Stimulated activated CD4-positive, alpha-beta T cell treated with anti-CD3 and anti-CD28 coated beads, Interleukin-1b, Interleukin-23, amount 100 ng/mL, for 4 hours (primary cell): ENCODE measurements at regions not wholly inside any gene's neighbourhood (a gene's known extent, or its start where the extent isn't known, plus 50 kb on each side); places are given as distances from the start of the nearest gene placed in this dataset.

ENCODE experiments used
- DNase-seq, 2 donors: peaks; one replicate each; pipeline ENCODE4 v3.0.0-alpha.2; 2020; ENCODE audit warnings: low read depth in 2 of 2

DNA sequence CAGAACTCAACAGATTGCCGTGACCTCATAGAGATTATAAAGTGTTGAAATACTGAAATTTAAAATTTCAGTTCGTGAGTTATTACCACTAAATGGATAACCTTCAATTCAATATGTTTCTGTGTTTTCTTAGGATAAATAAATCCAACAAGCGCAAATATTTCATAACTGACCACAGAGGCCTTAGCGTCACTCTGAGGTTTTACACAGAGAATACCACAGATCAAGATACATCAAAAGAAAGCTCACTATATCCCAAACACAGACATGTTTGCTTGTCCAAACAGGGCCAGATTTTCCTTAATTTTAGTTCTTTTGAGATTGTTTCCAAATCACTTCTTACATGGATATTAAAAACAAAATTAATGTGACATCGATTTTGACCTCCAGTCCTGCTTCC lies 235.8 kb downstream of the EFNB2 start:
- DNase-seq: no peak

GRCh38 chr13:106297283-106297682 lies 238.2 kb downstream of the EFNB2 start:
- DNase-seq: no peak

DNA sequence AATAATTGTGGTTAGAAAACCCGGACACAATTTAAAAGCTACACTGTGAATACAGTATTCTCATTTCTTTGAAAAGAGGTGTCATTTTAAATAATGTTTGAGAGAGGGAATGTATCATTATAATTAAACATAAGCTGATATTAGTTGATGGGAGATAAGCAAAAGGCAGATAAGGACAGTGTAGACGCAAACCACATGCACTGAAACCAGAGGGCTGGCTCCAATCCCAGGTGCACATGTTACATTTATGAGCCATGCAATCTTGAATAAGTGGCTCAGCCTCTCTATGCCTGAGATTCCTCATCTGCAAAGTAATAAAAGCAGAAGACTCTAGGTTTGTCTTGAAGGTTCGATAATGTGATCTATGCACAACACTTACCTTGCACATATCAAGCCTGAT lies 238.7 kb downstream of the EFNB2 start:
- DNase-seq: no peak

GRCh38 chr13:106295971-106296370 lies 239.5 kb downstream of the EFNB2 start:
- DNase-seq: no peak

DNA sequence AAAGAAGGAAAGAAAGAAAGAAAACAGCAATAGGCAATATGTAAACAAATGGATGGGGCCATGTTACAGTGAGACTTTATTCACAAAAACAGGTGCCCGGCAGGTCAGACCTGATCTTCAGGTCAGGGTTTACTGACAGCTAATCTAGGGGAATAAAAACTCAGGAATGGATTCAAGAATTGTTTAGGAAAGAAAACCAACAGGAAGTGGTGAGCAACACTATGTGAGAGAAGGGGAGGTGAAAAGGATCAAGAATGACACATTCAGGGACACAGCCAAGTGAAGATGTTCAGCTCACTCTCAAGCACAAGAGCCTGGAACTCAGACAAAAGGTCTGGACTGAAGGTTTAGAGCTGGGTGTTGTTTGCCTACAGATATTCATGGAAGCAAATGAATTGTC lies 244.5 kb downstream of the EFNB2 start:
- DNase-seq: no peak

GRCh38 chr13:106287351-106287750 lies 248.1 kb downstream of the EFNB2 start:
- no peak for DNase-seq

DNA sequence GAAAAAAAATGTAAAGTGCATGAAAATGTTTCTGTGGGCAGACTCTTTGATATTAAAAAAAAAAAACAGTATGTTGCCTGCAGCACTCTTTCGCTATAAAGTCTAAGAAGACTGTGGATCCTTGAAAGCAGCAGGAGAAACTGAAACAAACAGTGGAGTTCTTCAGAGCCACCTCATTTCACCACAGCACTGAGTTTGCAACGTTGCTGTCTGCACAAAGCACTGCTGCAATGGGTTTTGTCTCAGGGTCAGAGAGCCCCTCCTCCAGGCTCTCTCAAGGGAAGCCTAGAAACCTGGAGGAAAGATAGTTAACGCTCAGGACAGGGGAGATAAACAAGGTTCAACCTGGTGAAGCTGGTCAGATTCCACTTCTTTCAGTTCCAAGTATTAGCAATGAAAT lies 248.7 kb downstream of the EFNB2 start:
- DNase-seq: no peak

GRCh38 chr13:106284358-106284757 lies 251.1 kb downstream of the EFNB2 start:
- DNase-seq: no peak

DNA sequence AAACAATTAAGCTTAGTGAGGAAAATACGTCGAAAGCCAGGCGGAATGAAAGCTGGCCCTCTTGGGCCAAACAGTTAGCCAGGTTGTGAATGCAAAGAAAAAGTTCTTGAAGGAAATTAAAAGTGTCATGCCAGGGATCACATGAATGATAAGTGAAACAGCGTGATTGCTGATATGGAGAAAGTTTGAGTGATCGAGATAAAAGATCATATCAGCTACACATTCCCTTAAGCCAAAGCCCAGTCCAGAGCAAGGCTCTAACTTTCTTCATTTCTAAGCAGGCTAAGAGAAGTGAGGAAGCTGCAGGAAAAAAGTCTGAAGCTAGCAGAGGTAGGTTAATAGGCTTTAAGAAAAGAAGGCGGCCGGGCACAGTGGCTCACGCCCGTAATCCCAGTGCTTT lies 254.0 kb downstream of the EFNB2 start:
- DNase-seq: no peak

DNA sequence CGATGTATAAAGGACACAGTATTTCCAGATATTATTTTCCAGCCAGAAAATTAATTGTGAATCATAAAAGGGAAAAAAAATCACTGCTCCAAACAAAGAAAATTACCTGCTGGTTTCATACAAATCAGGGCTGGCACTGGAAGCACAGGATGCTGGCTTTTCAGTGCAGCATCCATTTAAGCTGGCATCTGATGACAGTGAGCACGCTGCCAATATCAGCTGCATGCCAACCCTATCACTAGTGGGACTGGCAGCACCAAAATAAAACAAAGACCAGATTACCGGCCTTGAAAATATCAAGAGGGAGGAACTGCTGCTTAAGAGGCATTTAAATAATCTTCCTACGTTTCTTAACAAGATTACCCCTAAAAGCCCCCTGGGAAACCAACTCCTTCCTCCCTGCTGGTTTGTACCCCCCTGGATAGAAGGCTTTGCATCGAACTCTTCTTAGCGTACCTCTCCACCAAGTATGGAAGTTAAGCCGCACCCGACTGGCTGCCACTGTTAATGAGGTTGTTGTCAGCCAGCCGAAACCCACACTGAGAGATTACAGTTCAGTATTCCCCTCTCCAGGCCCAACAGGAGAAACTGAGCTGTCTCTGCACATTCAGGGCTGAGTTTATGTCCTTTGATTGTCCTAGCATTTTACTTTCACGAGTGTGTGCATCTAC lies 257.8 kb downstream of the EFNB2 start:
- no peak for DNase-seq

DNA sequence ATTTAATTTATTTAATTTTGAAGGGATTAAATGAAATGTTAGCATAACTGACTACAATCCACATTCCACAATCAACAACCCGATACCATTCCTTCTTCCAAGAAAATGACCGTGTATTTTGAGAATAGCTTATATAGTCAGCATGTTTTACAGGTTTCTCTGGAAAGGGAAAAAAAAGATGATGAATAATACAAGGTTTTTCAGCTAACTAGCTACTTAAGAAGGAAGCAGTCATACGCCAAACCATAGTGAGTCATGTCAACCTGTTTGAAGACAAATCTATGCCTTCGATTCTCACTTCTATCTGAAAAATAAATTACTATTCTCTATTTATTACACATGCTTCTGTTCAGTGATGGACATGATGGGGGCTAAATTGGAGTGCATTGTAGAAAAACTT lies 258.6 kb downstream of the EFNB2 start:
- DNase-seq: no peak

- DNase-seq: no peak
Measured at GRCh38 chr13:106275446-106276032, 259.9 kb downstream of the EFNB2 start.

DNA sequence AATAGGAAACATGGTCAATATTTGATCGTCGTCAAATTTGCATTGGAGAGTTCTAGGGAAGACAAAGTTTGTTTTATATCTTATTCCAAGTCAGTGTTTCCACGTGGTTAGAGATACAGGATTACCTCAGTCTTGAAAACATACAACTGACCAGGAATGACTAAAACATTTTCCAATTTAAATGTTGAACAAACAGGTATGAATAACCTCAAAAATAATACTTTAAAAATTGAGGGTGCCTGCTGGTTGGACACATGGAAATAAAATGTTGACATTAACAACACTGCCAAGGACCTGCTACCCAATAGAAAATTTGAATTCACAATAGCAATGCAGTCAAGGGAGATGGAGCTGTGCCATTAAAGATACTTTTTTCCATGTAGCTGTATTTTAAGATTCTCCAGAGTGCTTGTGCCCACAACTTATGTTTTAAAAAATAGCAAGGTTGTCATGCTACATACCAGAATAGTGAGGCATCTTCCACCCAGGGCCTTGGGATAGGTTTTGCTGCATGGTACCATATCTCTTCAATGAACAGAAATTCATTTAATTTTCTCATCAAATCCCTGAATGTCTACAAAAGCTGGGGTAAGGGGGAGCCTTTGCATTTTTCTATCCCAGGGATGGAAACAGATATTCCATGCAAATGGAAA lies 260.8 kb downstream of the EFNB2 start:
- DNase-seq: no peak

DNA sequence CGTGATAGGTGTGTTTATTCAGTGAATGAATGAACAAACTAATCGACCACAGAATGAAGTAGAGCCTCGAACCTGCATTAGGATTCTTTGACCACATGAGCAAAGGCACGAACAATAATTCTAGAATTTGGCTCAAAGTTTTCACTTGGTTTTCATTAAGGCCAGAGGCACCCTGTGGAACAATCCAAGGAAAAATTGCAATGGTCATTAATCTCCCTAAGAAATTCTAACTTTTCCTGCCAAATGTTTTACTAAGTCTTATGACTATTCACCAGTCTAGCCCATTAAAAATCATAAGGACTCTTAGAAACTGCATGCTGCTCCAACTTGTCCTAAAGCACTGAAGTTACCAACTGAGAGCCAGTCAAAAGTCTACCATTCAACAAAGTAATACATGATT lies 271.7 kb downstream of the EFNB2 start:
- DNase-seq: no peak

DNA sequence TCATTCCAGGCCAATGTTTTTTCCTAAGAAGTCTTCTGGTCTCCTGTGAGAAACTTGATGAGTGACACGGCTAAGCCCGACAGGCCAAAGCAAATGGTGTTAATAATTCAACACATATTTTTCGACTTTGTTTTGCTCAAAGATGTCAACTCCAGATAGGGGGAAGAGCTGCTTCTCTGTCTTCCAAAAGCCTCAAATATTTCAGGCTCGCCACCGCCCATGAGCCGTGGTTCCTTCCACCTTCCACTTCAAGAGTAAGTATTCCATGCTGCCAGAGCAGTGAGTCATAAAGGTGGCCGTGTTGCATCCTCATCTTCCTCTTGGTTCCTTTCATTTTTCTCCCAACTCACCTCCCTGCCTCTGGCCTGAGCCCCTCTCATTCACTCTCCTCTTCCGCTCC lies 272.6 kb downstream of the EFNB2 start:
- DNase-seq: no peak

DNA sequence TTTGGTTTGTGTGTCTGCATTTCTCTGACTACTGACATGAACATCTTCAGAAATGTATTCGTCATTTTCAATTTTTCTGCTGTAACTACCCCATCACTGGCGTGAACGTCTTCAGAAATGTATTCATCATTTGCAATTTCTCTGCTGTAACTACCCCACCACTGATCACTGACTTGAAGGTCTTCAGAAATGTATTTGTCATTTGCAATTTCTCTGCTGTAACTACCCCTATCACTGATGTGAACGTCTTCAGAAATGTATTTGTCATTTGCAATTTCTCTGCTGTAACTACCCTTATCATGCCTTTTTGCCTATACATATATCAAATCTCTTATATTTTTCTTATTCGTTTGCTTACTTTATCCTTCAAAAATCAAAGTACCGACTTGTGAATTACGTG lies 274.0 kb downstream of the EFNB2 start:
- DNase-seq: no peak

DNA sequence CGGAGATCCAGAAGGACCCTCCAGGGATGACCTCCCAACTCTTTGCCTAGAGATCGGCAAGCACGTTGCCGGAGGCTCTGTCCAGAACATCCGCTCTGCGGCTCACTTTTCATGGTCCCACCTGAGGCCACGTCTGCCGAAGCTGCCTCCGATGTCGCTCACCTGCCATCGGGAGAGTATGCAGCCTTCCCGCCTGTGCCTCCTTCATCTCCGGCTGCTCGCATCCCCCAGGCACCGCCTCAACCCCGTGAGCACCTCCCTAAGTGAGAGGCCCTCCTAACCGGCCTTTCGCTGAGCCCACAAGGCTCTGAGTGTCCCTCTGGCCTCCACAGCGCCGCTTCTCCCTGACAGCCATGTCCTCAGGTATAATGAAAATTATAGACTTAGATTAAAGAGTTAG lies 275.1 kb downstream of the EFNB2 start:
- no peak for DNase-seq

- DNase-seq: no peak
Measured at GRCh38 chr13:106259928-106260327, 275.5 kb downstream of the EFNB2 start.

DNA sequence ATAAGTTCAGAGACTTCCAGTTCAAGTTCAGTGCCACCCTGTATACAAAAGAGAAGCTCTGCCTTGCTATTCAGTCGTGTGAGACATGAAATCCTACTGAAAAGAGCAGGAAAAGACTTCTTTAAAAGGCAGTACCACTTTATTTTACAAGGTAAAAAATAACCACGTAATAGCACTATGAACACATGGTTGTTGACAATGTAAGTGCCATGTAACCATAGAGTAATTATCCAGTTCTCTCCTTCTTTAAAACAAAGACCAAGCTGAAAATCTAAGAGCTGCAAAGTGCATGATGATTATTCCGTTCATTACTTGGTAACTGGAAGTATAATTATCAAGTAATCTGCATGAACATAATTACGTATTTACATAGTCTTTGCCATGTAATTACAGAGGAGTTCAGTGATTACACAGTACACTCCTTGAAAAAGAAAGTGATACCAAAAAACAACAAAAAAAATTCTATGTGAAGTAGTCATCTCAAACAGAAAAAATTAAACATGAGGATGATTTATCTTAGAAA lies 288.7 kb downstream of the EFNB2 start:
- DNase-seq: no peak

GRCh38 chr13:106246242-106246641 lies 289.2 kb downstream of the EFNB2 start:
- DNase-seq: no peak

- no peak for DNase-seq
Measured at GRCh38 chr13:106243011-106243565, 292.4 kb downstream of the EFNB2 start.

DNA sequence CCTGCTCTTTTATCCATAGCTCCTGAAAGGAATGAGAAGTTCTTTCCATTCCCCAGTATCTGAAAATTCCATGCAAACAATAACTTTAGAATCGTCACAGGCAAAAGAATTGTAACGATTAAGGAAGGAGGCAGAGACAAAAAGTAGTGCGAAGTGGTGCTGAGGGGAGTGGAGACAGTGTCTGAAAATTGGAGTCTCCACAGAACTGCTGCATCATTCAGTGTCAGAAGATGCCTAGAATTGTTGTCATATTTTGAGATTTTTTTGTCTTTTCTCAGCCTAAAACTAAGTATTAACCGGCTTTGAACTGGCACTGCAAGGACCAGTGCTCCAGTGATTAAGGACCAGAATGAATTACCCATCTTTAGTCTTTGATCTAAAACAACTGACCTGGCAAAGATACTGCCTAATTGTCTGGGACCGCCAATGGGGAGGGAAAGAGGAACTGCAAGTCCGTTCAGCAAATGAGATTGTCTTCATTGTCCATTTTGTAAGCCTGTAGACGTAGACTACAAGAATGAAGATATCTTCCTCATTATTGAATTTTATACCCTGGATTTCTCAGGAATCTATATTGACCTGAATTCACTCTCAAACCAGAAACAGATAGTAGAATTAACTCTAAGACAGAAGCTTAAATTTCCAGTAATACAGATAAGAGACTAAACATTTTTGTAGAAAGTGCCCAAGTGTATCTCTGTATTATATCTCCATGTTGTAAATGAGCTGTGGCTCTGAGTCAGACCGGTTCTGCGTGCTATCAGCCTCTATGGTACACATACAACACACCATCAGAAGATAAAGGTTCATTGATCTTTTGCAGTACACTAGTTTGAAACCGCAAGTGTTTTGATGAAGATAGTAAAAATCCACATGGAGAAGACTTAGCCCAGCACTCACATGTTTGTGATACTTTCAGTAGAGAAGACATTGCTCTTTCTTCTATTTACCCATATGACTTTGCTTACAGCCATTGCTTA lies 293.2 kb downstream of the EFNB2 start:
- no peak for DNase-seq
